ENCODE measurements at regions not wholly inside any gene's neighbourhood (a gene's known extent, or its start where the extent isn't known, plus 50 kb on each side); places are given as distances from the start of the nearest gene placed in this dataset.
A peak's percentile ranks its signal among the peaks of the same experiment; 100 is the strongest.

GRCh38 chr10:113301342-113301984 lies 251.4 kb upstream of the HABP2 start:
- Mint-ChIP-seq H3K27me3 (ENCODE audit: low read depth) (no peaks in the 10 kb centered on the region), H3K4me3 (ENCODE audit: unreplicated experiment) (no peak overlapping the region), H3K4me1 (ENCODE audit: low read depth) (peaks cover 24% of the 10 kb centered on the region), H3K36me3 (ENCODE audit: low read depth) (no peaks in the 10 kb centered on the region), H3K27ac (ENCODE audit: unreplicated experiment) (no peak overlapping the region), H3K9me3 (ENCODE audit: low read depth) (no peaks in the 10 kb centered on the region)
- peak; percentile 26 for TF ChIP-seq CTCF (IDR thresholded peaks at IDR 0.05)
- no peak for DNase-seq (ENCODE audit: low spot score)

DNA sequence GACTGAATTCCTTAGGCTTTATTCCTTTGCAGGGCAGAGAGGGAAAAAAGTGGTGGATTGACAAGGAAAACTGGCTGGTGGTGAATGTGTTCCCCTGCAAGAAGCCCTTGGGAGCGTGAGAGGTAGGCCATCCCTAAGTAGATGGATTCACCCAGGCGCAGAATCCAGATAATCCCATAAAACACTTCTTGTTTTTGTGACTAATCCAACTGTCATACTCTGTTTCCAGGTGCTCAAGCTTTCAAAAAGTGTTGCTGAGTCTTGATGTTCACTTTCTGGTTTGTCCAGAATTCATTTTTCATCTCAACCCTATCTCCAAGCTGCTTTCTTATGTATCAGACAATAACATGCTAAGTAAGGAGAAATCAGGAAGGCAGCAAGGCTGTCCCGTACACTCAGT lies 250.8 kb upstream of the HABP2 start:
- DNase-seq (ENCODE audit: low spot score), result no peak
- Mint-ChIP-seq H3K4me1 (ENCODE audit: low read depth) (peaks cover 22% of the 10 kb centered on the region), H3K36me3 (ENCODE audit: low read depth) (no peaks in the 10 kb centered on the region), H3K27ac (ENCODE audit: unreplicated experiment) (no peak overlapping the region), H3K27me3 (ENCODE audit: low read depth) (no peaks in the 10 kb centered on the region), H3K9me3 (ENCODE audit: low read depth) (no peaks in the 10 kb centered on the region), H3K4me3 (ENCODE audit: unreplicated experiment) (no peak overlapping the region)
- TF ChIP-seq CTCF (IDR thresholded peaks at IDR 0.05), result no peak

- H3K9me3 Mint-ChIP-seq (ENCODE audit: low read depth), result no peaks in the 10 kb centered on the region
- H3K4me1 Mint-ChIP-seq (ENCODE audit: low read depth), result peaks cover 7% of the 10 kb centered on the region
- no peak overlapping the region for H3K27ac Mint-ChIP-seq (ENCODE audit: unreplicated experiment)
- no peaks in the 10 kb centered on the region for H3K36me3 Mint-ChIP-seq (ENCODE audit: low read depth)
- no peak for TF ChIP-seq CTCF (IDR thresholded peaks at IDR 0.05)
- no peak for DNase-seq (ENCODE audit: low spot score)
- no peaks in the 10 kb centered on the region for H3K27me3 Mint-ChIP-seq (ENCODE audit: low read depth)
- H3K4me3 Mint-ChIP-seq (ENCODE audit: unreplicated experiment), result no peak overlapping the region
Measured at GRCh38 chr10:113303544-113304146, 249.2 kb upstream of the HABP2 start.

- H3K27ac Mint-ChIP-seq (ENCODE audit: unreplicated experiment), result no peak overlapping the region
- H3K9me3 Mint-ChIP-seq (ENCODE audit: low read depth), result no peaks in the 10 kb centered on the region
- DNase-seq (ENCODE audit: low spot score), result no peak
- no peaks in the 10 kb centered on the region for H3K27me3 Mint-ChIP-seq (ENCODE audit: low read depth)
- no peak overlapping the region for H3K4me3 Mint-ChIP-seq (ENCODE audit: unreplicated experiment)
- H3K4me1 Mint-ChIP-seq (ENCODE audit: low read depth), result peaks cover 7% of the 10 kb centered on the region
- TF ChIP-seq CTCF (IDR thresholded peaks at IDR 0.05), result no peak
- no peaks in the 10 kb centered on the region for H3K36me3 Mint-ChIP-seq (ENCODE audit: low read depth)
Measured at GRCh38 chr10:113304726-113305125, 248.1 kb upstream of the HABP2 start.

- Mint-ChIP-seq H3K27ac (ENCODE audit: unreplicated experiment) (no peak overlapping the region), H3K4me3 (ENCODE audit: unreplicated experiment) (no peak overlapping the region), H3K36me3 (ENCODE audit: low read depth) (no peaks in the 10 kb centered on the region), H3K4me1 (ENCODE audit: low read depth) (peaks cover 7% of the 10 kb centered on the region), H3K27me3 (ENCODE audit: low read depth) (no peaks in the 10 kb centered on the region), H3K9me3 (ENCODE audit: low read depth) (no peaks in the 10 kb centered on the region)
- DNase-seq (ENCODE audit: low spot score), result no peak
- no peak for TF ChIP-seq CTCF (IDR thresholded peaks at IDR 0.05)
Measured at GRCh38 chr10:113305871-113306270, 247.0 kb upstream of the HABP2 start.
